Liver (tissue), 8 donors: ENCODE measurements at regions not wholly inside any gene's neighbourhood (a gene's known extent, or its start where the extent isn't known, plus 50 kb on each side); places are given as distances from the start of the nearest gene placed in this dataset.

ENCODE experiments used
- DNase-seq: peaks from one replicate; pipeline ENCODE4 v3.0.0-alpha.2; 2017; ENCODE audit warnings: low spot score
- H3K27ac ChIP-seq, 2 donors: one replicate each; pipeline ENCODE4 v1.7.0; 2013; ENCODE audit warnings: inconsistent platforms in 2 of 2, low read length in 2 of 2, control low read depth in 1 of 2, low read depth in 1 of 2, mild to moderate bottlenecking in 1 of 2
- H3K27me3 ChIP-seq, 4 donors: one replicate each; pipeline versions ENCODE4 v1.6.1 to v1.7.0; 2013; ENCODE audit warnings: low read length in 3 of 4, inconsistent platforms in 1 of 4, mild to moderate bottlenecking in 1 of 4, moderate library complexity in 1 of 4; ENCODE audit not compliant: control insufficient read depth in 4 of 4, insufficient read depth in 4 of 4
- H3K36me3 ChIP-seq, 4 donors: one replicate each; pipeline versions ENCODE4 v1.6.1 to v1.7.0; 2013; ENCODE audit warnings: low read length in 3 of 4, mild to moderate bottlenecking in 3 of 4, low read depth in 1 of 4, moderate library complexity in 1 of 4; ENCODE audit not compliant: control insufficient read depth in 4 of 4, insufficient read depth in 3 of 4
- H3K4me1 ChIP-seq, 4 donors: one replicate each; pipeline versions ENCODE4 v1.6.1 to v1.7.0; 2013; ENCODE audit warnings: low read length in 3 of 4, mild to moderate bottlenecking in 3 of 4, moderate library complexity in 1 of 4; ENCODE audit not compliant: control insufficient read depth in 4 of 4, insufficient read depth in 4 of 4
- H3K4me3 ChIP-seq, 3 donors: one replicate each; pipeline versions ENCODE4 v1.6.1 to v1.7.0; 2013; ENCODE audit warnings: low read length in 3 of 3, control low read depth in 1 of 3, low read depth in 1 of 3, mild to moderate bottlenecking in 1 of 3
- H3K9ac ChIP-seq, 2 donors: one replicate each; pipeline ENCODE4 v1.7.0; 2013; ENCODE audit warnings: low read length in 2 of 2, mild to moderate bottlenecking in 2 of 2, moderate library complexity in 2 of 2, control low read depth in 1 of 2, low read depth in 1 of 2
- H3K9me3 ChIP-seq, 4 donors: one replicate each; pipeline versions ENCODE4 v1.6.1 to v1.7.0; 2013; ENCODE audit warnings: low read length in 3 of 4; ENCODE audit not compliant: control insufficient read depth in 4 of 4
- ATF3 ChIP-seq: IDR thresholded peaks from 2 replicates; pipeline ENCODE4 v1.6.1; 2016; ENCODE audit warnings: antibody characterized with exemption
- CTCF ChIP-seq: fragments of 150-350 bp; IDR thresholded peaks from 2 replicates; pipeline ENCODE4 v1.5.1; 2017; ENCODE audit warnings: improper control_type of control experiment, low read depth, low read length; ENCODE audit not compliant: missing input control
- EGR1 ChIP-seq, 2 donors: IDR thresholded peaks; 2 replicates each; pipeline ENCODE4 v1.6.1; 2016 to 2018; ENCODE audit warnings: antibody characterized with exemption in 2 of 2, low read depth in 2 of 2
- FOXA1 ChIP-seq: IDR thresholded peaks from 2 replicates; pipeline ENCODE4 v1.6.1; 2016; ENCODE audit warnings: antibody characterized with exemption
- FOXA2 ChIP-seq: IDR thresholded peaks from 2 replicates; pipeline ENCODE4 v1.6.1; 2016; ENCODE audit warnings: antibody characterized with exemption
- GABPA ChIP-seq, 2 donors: IDR thresholded peaks in 1 of 2; conservative IDR thresholded peaks in 1 of 2; 2 replicates each; pipeline ENCODE4 v1.6.1; 2016; ENCODE audit warnings: antibody characterized with exemption in 2 of 2, mild to moderate bottlenecking in 1 of 2, moderate library complexity in 1 of 2
- HNF4A ChIP-seq, 2 donors: conservative IDR thresholded peaks; 2 replicates each; pipeline ENCODE4 v1.6.1; 2016; ENCODE audit warnings: antibody characterized with exemption in 2 of 2, mild to moderate bottlenecking in 2 of 2
- HNF4G ChIP-seq: IDR thresholded peaks from 2 replicates; pipeline ENCODE4 v1.6.1; 2016; ENCODE audit warnings: antibody characterized with exemption
- JUND ChIP-seq, 2 donors: IDR thresholded peaks; 2 replicates each; pipeline ENCODE4 v1.6.1; 2016; ENCODE audit warnings: antibody characterized with exemption in 2 of 2
- MAX ChIP-seq: IDR thresholded peaks from 2 replicates; pipeline ENCODE4 v1.6.1; 2016; ENCODE audit warnings: antibody characterized with exemption
- NR2F2 ChIP-seq: IDR thresholded peaks from 2 replicates; pipeline ENCODE4 v1.6.1; 2016; ENCODE audit warnings: antibody characterized with exemption
- RAD21 ChIP-seq, 2 donors: IDR thresholded peaks; 2 replicates each; pipeline ENCODE4 v1.6.1; 2016; ENCODE audit warnings: antibody characterized with exemption in 2 of 2, mild to moderate bottlenecking in 2 of 2
- REST ChIP-seq: IDR thresholded peaks from 2 replicates; pipeline ENCODE4 v1.6.1; 2016; ENCODE audit warnings: antibody characterized with exemption, mild to moderate bottlenecking
- RXRA ChIP-seq, 2 donors: IDR thresholded peaks; 2 replicates each; pipeline ENCODE4 v1.6.1; 2017 to 2018; ENCODE audit warnings: antibody characterized with exemption in 2 of 2, mild to moderate bottlenecking in 1 of 2
- SP1 ChIP-seq: IDR thresholded peaks from 2 replicates; pipeline ENCODE4 v1.6.1; 2018; ENCODE audit warnings: antibody characterized with exemption, mild to moderate bottlenecking
- TAF1 ChIP-seq: conservative IDR thresholded peaks from 2 replicates; pipeline ENCODE4 v1.6.1; 2016; ENCODE audit warnings: antibody characterized with exemption, mild to moderate bottlenecking
- YY1 ChIP-seq: IDR thresholded peaks from 2 replicates; pipeline ENCODE4 v1.6.1; 2016; ENCODE audit warnings: antibody characterized with exemption, mild to moderate bottlenecking
- ZBTB33 ChIP-seq: IDR thresholded peaks from 2 replicates; pipeline ENCODE4 v1.6.1; 2016; ENCODE audit warnings: antibody characterized with exemption
- WGBS: extraction: QIAGEN DNeasy Blood & Tissue Kit; methylation state at CpG from one replicate; pipeline ENCODE4 v1.1.7; 2013; 5-methylcytosine and 5-hydroxymethylcytosine counted together
- donor health status: healthy.
- donor health status: healthy.
- donor health status: healthy.
- donor health status: healthy.
- donor health status: healthy.

GRCh38 chr4:114277690-114278089 is 298.2 kb upstream of the ARSJ start (continued):
- no peak for TF ChIP-seq ZBTB33
- no peak for TF ChIP-seq SP1
- TF ChIP-seq YY1 = no peak
- TF ChIP-seq JUND (IDR thresholded peaks at IDR 0.05) = no peak
- TF ChIP-seq EGR1 (IDR thresholded peaks at IDR 0.05; ENCODE audit: low read depth in 2 of 2) = no peak
- TF ChIP-seq FOXA1 = no peak
- no peak for TF ChIP-seq RXRA (IDR thresholded peaks at IDR 0.05)
- TF ChIP-seq MAX = no peak
- no peak for TF ChIP-seq GABPA (IDR thresholded peaks at IDR 0.05 in 1 of 2, conservative IDR thresholded peaks at IDR 0.05 in 1 of 2)
- no peak for TF ChIP-seq TAF1
- TF ChIP-seq FOXA2 = no peak

GRCh38 chr4:114279066-114279465 is 299.6 kb upstream of the ARSJ start:
- no peak for TF ChIP-seq YY1
- TF ChIP-seq NR2F2 = no peak
- no peak for TF ChIP-seq RXRA (IDR thresholded peaks at IDR 0.05)
- no peak for TF ChIP-seq MAX
- TF ChIP-seq FOXA2 = no peak
- DNase-seq = no peak
- Histone ChIP-seq H3K9me3 (no peaks in the 10 kb centered on the region), H3K27me3 (no peaks in the 10 kb centered on the region), H3K36me3 (no peaks in the 10 kb centered on the region), H3K27ac (no peak overlapping the region), H3K4me1 (no peaks in the 10 kb centered on the region), H3K4me3 (no peak overlapping the region), H3K9ac (no peak overlapping the region)
- 88% methylated on average over 2 of the region's 2 CpGs for WGBS

GRCh38 chr4:114279711-114280110 is 300.3 kb upstream of the ARSJ start:
- no peaks in the 10 kb centered on the region for H3K9me3 ChIP-seq
- 75% methylated on average over 3 of the region's 3 CpGs for WGBS

More at GRCh38 chr4:114279711-114280110, 300.3 kb upstream of the ARSJ start:
- Histone ChIP-seq H3K4me3 (no peak overlapping the region), H3K36me3 (no peaks in the 10 kb centered on the region), H3K9ac (no peak overlapping the region), H3K27me3 (no peaks in the 10 kb centered on the region), H3K4me1 (no peaks in the 10 kb centered on the region), H3K27ac (no peak overlapping the region)
- no peak for TF ChIP-seq HNF4G
- TF ChIP-seq SP1 = no peak
- no peak for TF ChIP-seq YY1
- no peak for TF ChIP-seq ZBTB33
- TF ChIP-seq FOXA2 = no peak
- TF ChIP-seq GABPA (IDR thresholded peaks at IDR 0.05 in 1 of 2, conservative IDR thresholded peaks at IDR 0.05 in 1 of 2) = no peak
- TF ChIP-seq RAD21 (IDR thresholded peaks at IDR 0.05) = no peak
- TF ChIP-seq FOXA1 = no peak
- no peak for TF ChIP-seq REST
- TF ChIP-seq ATF3 = no peak
- TF ChIP-seq TAF1 = no peak
- TF ChIP-seq CTCF = no peak
- no peak for TF ChIP-seq MAX
- TF ChIP-seq HNF4A (conservative IDR thresholded peaks at IDR 0.05) = no peak
- TF ChIP-seq RXRA (IDR thresholded peaks at IDR 0.05) = no peak
- no peak for TF ChIP-seq JUND (IDR thresholded peaks at IDR 0.05)
- no peak for TF ChIP-seq EGR1 (IDR thresholded peaks at IDR 0.05; ENCODE audit: low read depth in 2 of 2)
- DNase-seq = no peak
